ENCODE measurements at regions not wholly inside any gene's neighbourhood (a gene's known extent, or its start where the extent isn't known, plus 50 kb on each side); places are given as distances from the start of the nearest gene placed in this dataset.

DNA sequence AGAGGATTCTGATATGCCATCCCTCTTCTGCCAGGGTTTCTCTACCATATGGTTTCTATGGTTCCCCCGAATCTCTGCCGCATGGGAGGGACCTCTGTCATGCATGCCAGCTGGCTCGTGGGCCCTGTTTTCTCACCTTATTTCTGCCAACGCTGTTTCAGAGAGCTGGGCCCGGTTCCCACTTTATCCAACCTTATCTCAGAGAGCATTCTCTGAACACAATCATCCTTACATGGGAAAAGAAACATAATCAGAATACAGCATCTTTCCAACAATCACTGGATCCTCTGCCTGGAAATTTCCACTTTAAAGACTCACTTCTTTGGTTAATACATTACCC, 234.5 kb upstream of the ZBTB20 start:
- TF ChIP-seq, protein P1, sequence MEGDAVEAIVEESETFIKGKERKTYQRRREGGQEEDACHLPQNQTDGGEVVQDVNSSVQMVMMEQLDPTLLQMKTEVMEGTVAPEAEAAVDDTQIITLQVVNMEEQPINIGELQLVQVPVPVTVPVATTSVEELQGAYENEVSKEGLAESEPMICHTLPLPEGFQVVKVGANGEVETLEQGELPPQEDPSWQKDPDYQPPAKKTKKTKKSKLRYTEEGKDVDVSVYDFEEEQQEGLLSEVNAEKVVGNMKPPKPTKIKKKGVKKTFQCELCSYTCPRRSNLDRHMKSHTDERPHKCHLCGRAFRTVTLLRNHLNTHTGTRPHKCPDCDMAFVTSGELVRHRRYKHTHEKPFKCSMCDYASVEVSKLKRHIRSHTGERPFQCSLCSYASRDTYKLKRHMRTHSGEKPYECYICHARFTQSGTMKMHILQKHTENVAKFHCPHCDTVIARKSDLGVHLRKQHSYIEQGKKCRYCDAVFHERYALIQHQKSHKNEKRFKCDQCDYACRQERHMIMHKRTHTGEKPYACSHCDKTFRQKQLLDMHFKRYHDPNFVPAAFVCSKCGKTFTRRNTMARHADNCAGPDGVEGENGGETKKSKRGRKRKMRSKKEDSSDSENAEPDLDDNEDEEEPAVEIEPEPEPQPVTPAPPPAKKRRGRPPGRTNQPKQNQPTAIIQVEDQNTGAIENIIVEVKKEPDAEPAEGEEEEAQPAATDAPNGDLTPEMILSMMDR (IDR thresholded peaks at IDR 0.05), result no peak

DNA sequence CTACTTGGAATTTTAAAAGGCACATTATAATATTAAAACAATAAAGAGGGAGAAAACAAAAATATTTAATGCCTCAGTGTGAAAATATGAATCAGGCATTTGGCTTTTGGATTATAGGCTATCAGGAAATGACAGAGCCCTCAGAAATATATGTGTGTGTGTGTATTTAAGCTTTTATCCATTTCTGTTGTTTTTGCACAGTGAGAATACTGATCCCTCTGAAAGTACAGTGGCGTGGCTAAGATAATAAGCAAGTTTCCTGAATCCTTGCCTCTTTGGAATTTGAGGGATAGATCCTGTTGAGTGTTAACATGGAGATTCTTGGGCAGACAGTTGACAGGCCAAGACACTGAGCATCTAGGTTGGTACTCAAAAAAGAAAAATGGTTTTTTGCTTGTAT, 234.8 kb upstream of the ZBTB20 start:
- TF ChIP-seq, protein P1 (IDR thresholded peaks at IDR 0.05), result no peak

DNA sequence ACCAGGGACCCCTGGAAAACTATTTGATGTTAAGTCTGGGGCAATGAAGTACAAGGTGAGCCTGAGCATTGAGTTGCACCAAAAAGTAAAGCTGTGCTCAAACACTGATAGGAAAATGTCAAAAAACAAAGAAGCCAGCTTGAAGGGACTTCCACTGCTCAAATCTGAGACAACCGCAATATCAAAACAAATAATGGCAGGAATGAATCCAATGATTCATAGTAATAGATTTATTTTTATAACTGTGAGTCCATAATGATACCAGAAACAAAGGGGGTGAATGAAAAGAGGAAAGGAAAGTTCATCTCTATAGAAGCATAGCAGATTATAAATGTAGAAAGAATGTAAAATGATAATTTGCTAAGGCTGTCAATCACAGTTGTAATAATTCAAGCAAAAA, 237.3 kb upstream of the ZBTB20 start:
- TF ChIP-seq, protein P1 (IDR thresholded peaks at IDR 0.05), result no peak

DNA sequence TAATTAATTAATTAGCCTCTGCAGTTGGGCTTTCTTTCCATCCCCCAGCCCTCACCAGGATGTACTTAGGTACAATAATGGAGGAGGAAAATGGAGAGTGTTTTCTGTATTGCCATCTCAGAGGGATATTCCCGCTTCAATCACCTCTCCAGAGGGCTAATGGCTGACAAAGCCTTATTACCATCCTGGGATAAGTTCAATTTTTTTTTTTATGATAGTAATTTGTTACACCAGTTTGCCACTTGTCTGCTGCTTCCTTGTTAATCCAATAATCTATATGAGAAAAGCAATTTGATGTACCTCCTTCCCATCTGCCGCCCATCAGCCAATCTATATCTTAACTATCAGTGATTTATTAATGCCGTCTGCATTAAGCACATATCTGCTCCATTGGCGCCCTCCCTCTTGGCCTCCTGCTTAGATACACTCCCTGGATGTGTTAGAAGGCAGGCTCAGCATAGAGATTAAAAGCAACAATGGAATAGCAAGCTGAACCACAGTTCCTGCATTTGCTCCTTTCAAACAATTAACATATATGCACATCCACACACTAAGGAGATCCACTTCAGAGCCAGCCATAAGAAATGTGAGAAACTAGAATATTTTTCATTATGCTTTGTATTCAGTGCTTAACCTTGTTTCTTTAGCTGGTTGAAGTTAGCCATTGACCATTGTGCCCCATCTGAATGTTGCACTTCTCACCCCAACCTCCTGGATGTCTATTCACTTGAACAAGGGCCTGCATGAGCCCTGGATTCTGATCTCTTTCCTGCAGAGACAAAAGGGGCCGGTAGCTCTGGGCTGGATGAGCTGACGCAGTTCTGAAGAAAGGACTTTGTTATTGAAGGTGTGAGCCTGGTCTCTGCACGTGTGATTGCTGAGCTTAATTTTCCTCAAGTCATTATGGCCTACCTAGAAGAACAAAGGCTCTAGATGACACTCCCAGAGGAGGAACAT, 237.3 kb upstream of the GAP43 start:
- TF ChIP-seq, protein P1 (IDR thresholded peaks at IDR 0.05), result no peak

DNA sequence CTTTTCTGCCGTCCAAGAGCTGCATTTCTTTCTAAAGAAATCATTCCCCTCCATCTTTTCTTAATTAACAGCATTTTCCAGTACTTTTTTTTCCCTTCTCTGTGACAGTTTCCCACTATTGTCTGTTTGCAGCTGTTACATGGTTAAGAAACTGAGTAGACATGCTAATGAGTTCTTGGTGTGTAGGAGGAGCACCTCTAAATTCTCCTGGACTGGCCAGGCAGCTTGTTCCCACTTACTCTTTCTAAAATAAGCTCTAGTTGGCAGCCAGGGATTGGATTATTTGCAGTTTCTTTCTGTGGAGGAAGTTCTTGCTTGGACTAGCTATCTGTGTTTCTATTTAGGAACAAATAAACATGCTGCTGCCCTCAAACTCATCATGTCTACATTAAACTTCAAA, 235.1 kb upstream of the GAP43 start:
- TF ChIP-seq, protein P1 (IDR thresholded peaks at IDR 0.05), result no peak

DNA sequence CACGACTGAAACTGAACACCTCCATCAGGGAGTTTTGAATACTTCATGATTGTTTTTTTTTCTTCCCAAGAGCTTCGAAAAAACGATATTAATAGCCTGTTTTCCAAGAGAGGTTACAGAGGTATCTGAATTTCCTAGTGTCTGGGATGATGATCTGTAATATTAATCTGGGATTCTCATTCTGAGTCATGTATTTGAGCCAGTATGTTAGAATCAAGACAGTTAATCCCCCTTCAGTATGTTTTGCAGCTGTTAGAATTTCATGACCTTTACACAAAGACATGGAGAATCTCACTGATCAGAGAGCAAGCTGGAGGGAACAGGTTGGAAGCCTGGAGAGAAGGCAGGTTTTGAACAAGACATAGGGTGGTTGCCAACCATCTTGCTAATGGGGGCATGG, 234.5 kb upstream of the GAP43 start:
- TF ChIP-seq, protein P1 (IDR thresholded peaks at IDR 0.05), result no peak

DNA sequence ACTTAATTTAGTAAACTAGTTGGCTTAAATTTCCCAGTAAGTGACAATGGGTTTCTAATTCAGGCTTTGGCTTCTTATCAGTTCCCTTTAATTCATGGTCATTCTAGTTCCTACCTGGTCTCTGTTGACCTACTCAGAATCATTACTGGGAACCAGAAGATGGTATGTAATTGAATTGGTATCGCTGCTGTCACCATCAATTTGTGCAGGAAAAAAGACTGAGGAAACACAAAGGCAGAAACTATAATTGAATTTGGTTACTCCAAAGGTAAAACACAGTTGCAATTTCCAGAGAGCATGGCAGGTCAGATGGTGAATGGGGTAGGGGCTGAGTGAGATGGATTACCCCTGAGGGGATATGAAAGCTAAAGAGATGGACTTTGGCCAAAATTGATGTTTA, 226.5 kb upstream of the GAP43 start:
- TF ChIP-seq, protein P1 (IDR thresholded peaks at IDR 0.05), result no peak
